KMS-11 (cell line): ENCODE measurements at regions not wholly inside any gene's neighbourhood (a gene's known extent, or its start where the extent isn't known, plus 50 kb on each side); places are given as distances from the start of the nearest gene placed in this dataset.

Experiments used
- H2AFZ ChIP-seq: fragments of 200-600 bp; sonication (generic); 2 replicates; pipeline ENCODE4 v1.6.1; 2016; ENCODE audit warnings: antibody characterized with exemption, mixed run types, low read depth
- H3K27ac ChIP-seq: fragments of 200-600 bp; sonication (generic); 2 replicates; pipeline ENCODE4 v1.6.1; 2016; ENCODE audit warnings: mild to moderate bottlenecking, mixed run types
- H3K27me3 ChIP-seq: fragments of 200-600 bp; sonication (generic); 2 replicates; pipeline ENCODE4 v1.6.1; 2017; ENCODE audit warnings: mild to moderate bottlenecking, low read depth, mixed run types, moderate library complexity; ENCODE audit not compliant: insufficient read depth
- H3K36me3 ChIP-seq: fragments of 200-600 bp; sonication (generic); 2 replicates; pipeline ENCODE4 v1.6.1; 2017; ENCODE audit warnings: mild to moderate bottlenecking, mixed run types; ENCODE audit not compliant: insufficient read depth
- H3K4me1 ChIP-seq: fragments of 200-600 bp; sonication (generic); 2 replicates; pipeline ENCODE4 v1.6.1; 2016; ENCODE audit warnings: mild to moderate bottlenecking, low read depth, mixed run types; ENCODE audit not compliant: poor library complexity, severe bottlenecking
- H3K4me2 ChIP-seq: fragments of 200-600 bp; sonication (generic); 2 replicates; pipeline ENCODE4 v1.7.0; 2016; ENCODE audit warnings: mild to moderate bottlenecking, mixed run types
- H3K4me3 ChIP-seq: fragments of 200-600 bp; sonication (generic); IDR thresholded peaks from 2 replicates; pipeline ENCODE4 v1.6.1; 2017; ENCODE audit warnings: low read depth, low read length, mixed read lengths; ENCODE audit not compliant: insufficient read depth
- H3K79me2 ChIP-seq: fragments of 200-600 bp; sonication (generic); 2 replicates; pipeline ENCODE4 v1.6.1; 2016; ENCODE audit warnings: low read depth, mixed run types; ENCODE audit not compliant: insufficient read depth
- H3K9ac ChIP-seq: fragments of 200-600 bp; sonication (generic); 2 replicates; pipeline ENCODE4 v1.6.1; 2016; ENCODE audit warnings: mild to moderate bottlenecking, mixed run types
- H4K20me1 ChIP-seq: fragments of 200-600 bp; sonication (generic); 2 replicates; pipeline ENCODE4 v1.6.1; 2016; ENCODE audit warnings: mild to moderate bottlenecking, mixed run types; ENCODE audit not compliant: insufficient read depth
- TF ChIP-seq, protein P1 (sequence below): fragments of 200-600 bp; sonication (generic); conservative IDR thresholded peaks from 2 replicates; pipeline ENCODE4 v1.6.1; 2017; ENCODE audit warnings: low read depth, mild to moderate bottlenecking, antibody characterized with exemption, low read length, moderate library complexity, mixed read lengths

DNA sequence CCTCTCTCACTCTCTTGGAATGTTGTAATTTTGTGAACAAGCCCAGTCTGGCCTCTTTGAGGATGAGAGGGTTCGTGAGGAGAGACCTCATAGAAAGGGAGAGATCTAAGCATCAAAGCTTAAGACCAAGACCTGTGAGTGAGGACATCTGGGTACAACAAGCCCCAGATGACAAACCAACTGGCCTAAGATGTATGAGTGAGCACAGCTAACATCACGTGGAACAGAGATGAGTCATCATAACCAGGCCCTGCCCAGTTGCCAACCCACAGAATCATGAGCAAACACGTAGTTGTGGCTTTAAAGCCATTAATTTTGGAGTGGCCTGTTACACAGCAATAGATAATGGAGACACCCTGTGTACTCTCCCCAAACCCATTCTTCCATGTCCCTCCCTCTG is 439.1 kb upstream of the KIF2A start:
- Histone ChIP-seq H3K4me2 (peak overlapping the region; percentile 8; the same call in 1 of the 2 replicates), H3K79me2 (no peaks in the 10 kb centered on the region), H3K27me3 (no peaks in the 10 kb centered on the region), H3K4me3 (no peak overlapping the region), H3K4me1 (peaks cover 10% of the 10 kb centered on the region), H3K27ac (no peak overlapping the region), H3K36me3 (no peaks in the 10 kb centered on the region), H4K20me1 (no peaks in the 10 kb centered on the region), H3K9ac (no peak overlapping the region), H2AFZ (peak overlapping the region; percentile 7; the same call in 1 of the 2 replicates)
- TF ChIP-seq, protein P1, sequence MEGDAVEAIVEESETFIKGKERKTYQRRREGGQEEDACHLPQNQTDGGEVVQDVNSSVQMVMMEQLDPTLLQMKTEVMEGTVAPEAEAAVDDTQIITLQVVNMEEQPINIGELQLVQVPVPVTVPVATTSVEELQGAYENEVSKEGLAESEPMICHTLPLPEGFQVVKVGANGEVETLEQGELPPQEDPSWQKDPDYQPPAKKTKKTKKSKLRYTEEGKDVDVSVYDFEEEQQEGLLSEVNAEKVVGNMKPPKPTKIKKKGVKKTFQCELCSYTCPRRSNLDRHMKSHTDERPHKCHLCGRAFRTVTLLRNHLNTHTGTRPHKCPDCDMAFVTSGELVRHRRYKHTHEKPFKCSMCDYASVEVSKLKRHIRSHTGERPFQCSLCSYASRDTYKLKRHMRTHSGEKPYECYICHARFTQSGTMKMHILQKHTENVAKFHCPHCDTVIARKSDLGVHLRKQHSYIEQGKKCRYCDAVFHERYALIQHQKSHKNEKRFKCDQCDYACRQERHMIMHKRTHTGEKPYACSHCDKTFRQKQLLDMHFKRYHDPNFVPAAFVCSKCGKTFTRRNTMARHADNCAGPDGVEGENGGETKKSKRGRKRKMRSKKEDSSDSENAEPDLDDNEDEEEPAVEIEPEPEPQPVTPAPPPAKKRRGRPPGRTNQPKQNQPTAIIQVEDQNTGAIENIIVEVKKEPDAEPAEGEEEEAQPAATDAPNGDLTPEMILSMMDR = no peak

DNA sequence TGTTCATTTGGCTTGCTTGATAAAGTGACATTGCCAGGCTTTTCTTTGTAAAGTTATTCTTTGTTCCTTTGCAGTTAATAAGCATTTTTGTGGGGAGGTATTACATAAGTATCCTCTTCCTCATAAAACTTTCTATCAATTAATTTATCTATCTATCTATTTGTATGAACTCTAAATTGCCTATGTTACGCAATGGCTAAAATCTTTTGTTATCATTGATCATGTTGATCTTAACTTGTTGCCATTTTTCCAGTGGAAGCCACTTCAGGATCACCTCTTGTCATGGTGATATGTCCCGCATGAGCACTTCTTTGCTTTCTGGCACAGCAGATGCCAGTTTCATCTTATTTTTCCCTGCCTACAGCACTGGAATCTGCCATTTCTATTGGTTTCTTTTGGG is 436.7 kb upstream of the KIF2A start:
- H3K79me2 ChIP-seq = no peaks in the 10 kb centered on the region
- no peaks in the 10 kb centered on the region for H3K36me3 ChIP-seq
- no peak overlapping the region for H3K27ac ChIP-seq
- no peak overlapping the region for H2AFZ ChIP-seq
- H4K20me1 ChIP-seq = no peaks in the 10 kb centered on the region
- TF ChIP-seq, protein P1 = no peak
- H3K27me3 ChIP-seq = no peaks in the 10 kb centered on the region
- peaks cover 10% of the 10 kb centered on the region for H3K4me1 ChIP-seq
- H3K9ac ChIP-seq = no peak overlapping the region
- no peak overlapping the region for H3K4me3 ChIP-seq
- no peak overlapping the region for H3K4me2 ChIP-seq

DNA sequence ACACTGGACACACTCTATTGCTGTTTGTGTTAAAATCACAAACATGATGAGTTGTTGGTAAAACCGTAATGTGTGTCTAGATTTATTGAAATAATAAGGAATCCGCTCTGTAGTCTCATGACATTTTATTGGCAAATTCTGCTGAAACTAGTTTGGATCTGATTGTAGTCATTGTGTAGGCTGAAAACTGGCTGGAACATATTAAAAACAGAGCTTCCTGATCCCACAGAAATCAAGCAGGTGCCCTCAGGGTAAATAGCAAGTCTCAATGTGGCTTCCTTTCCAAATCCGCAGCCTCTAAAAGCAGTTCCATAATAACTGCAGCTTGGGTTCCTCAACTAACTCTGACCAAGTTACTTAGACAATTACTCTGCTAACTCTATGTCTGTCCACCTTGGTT is 427.5 kb upstream of the KIF2A start:
- Histone ChIP-seq H3K9ac (no peak overlapping the region), H3K79me2 (no peaks in the 10 kb centered on the region), H3K36me3 (no peaks in the 10 kb centered on the region), H4K20me1 (no peaks in the 10 kb centered on the region), H3K4me1 (no peaks in the 10 kb centered on the region), H2AFZ (no peak overlapping the region), H3K27ac (no peak overlapping the region), H3K4me3 (no peak overlapping the region), H3K27me3 (no peaks in the 10 kb centered on the region), H3K4me2 (no peak overlapping the region)
- TF ChIP-seq, protein P1 = no peak

DNA sequence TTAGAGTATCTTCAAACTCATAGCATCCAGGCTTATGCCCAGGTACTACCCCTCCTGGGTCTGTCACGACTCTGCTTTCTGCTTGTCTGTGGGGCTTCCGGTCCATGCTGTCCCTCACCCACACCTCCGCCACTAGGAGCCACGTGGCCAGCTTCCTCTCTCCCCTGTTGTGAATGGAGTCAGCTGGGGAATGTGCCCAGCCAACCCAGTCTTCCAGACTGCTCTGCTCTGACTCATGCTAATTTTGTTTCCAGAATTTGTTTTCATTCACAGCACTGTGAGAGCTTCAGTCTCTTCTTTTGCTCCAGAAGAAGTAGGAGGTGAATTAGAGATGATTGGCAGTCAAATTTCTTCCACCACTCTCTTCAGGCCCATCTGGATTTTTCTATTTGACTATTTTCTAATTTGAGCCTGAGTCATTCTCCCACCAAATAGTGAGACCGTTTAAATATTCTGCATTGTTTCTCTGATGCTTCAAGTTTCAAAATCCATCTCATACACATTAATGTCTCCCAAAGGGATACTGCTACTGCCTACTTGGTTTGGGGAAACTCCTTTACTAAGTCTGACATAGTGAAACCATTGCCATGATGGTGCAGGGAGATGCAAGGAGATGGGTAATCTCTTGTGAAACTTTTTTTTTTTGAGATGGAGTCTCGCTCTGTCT is 424.1 kb upstream of the KIF2A start:
- Histone ChIP-seq H2AFZ (no peak overlapping the region), H3K4me1 (no peaks in the 10 kb centered on the region), H3K27me3 (no peaks in the 10 kb centered on the region), H4K20me1 (no peaks in the 10 kb centered on the region), H3K4me2 (no peak overlapping the region), H3K4me3 (no peak overlapping the region), H3K79me2 (no peaks in the 10 kb centered on the region), H3K36me3 (no peaks in the 10 kb centered on the region), H3K27ac (no peak overlapping the region), H3K9ac (no peak overlapping the region)
- TF ChIP-seq, protein P1 = no peak
